Activated CD8-positive, alpha-beta memory T cell treated with anti-CD3 and anti-CD28 coated beads, Interleukin-2, amount 10 ng/mL, durations not matched to agents 7 days and 5 days (primary cell): ENCODE measurements at regions not wholly inside any gene's neighbourhood (a gene's known extent, or its start where the extent isn't known, plus 50 kb on each side); places are given as distances from the start of the nearest gene placed in this dataset.
"Not testable (repeated sequence)": the region's sequence is repeated elsewhere in the genome, so short reads cannot be mapped to it uniquely, and the experiment has no call there.

Experiments used
- ATAC-seq: fragments of 150-1000 bp; cut with Tn5 transposase; one replicate; pipeline ENCODE4 v1.10.0; 2021; ENCODE audit warnings: moderate library complexity
- CTCF ChIA-PET: fragments of 350-600 bp; sonication (Branson Sonifier 250); formaldehyde crosslinking; loops from one replicate; lab custom pipeline; 2021; ENCODE audit warnings: antibody characterized with exemption; lab: Charles Lee
- DNase-seq: peaks from one replicate; pipeline ENCODE4 v3.0.0-alpha.2; 2020
- H3K27ac Mint-ChIP-seq: one replicate; pipeline ENCODE4 v1.8.0; 2021; ENCODE audit warnings: mild to moderate bottlenecking, mixed read lengths
- H3K27me3 Mint-ChIP-seq: one replicate; pipeline ENCODE4 v1.8.0; 2021; ENCODE audit warnings: mixed read lengths
- H3K36me3 Mint-ChIP-seq: one replicate; pipeline ENCODE4 v1.8.0; 2021; ENCODE audit warnings: mild to moderate bottlenecking, mixed read lengths
- H3K4me1 Mint-ChIP-seq: one replicate; pipeline ENCODE4 v1.8.0; 2021; ENCODE audit warnings: mixed read lengths
- H3K4me3 Mint-ChIP-seq: one replicate; pipeline ENCODE4 v1.8.0; 2021; ENCODE audit warnings: mild to moderate bottlenecking, moderate library complexity, mixed read lengths
- H3K9me3 Mint-ChIP-seq: one replicate; pipeline ENCODE4 v1.8.0; 2022; ENCODE audit warnings: low read depth, mixed read lengths

GRCh38 chr9:100785946-100786345, 208.1 kb downstream of the CAVIN4 start:
- no peaks in the 10 kb centered on the region for H3K27me3 Mint-ChIP-seq
- ATAC-seq, result no peak
- no peak for DNase-seq
- H3K27ac Mint-ChIP-seq, result no peak overlapping the region
- CTCF ChIA-PET, result no interaction called here
- no peak overlapping the region for H3K4me3 Mint-ChIP-seq
- H3K4me1 Mint-ChIP-seq, result no peaks in the 10 kb centered on the region
- no peaks in the 10 kb centered on the region for H3K36me3 Mint-ChIP-seq
- peaks cover 2% of the 10 kb centered on the region for H3K9me3 Mint-ChIP-seq

GRCh38 chr9:100794738-100795269, 216.9 kb downstream of the CAVIN4 start:
- DNase-seq, result no peak
- CTCF ChIA-PET, result no interaction called here
- H3K36me3 Mint-ChIP-seq, result no peaks in the 10 kb centered on the region
- H3K27me3 Mint-ChIP-seq, result no peaks in the 10 kb centered on the region
- no peak overlapping the region for H3K4me3 Mint-ChIP-seq
- no peak overlapping the region for H3K27ac Mint-ChIP-seq
- ATAC-seq, result no peak
- H3K9me3 Mint-ChIP-seq, result peaks cover 2% of the 10 kb centered on the region
- H3K4me1 Mint-ChIP-seq, result no peaks in the 10 kb centered on the region

- DNase-seq (no peak), ATAC-seq (no peak)
- no peak overlapping the region for H3K4me3 Mint-ChIP-seq
- CTCF ChIA-PET, result no interaction called here
- no peaks in the 10 kb centered on the region for H3K27me3 Mint-ChIP-seq
- H3K36me3 Mint-ChIP-seq, result no peaks in the 10 kb centered on the region
- H3K4me1 Mint-ChIP-seq, result no peaks in the 10 kb centered on the region
- H3K27ac Mint-ChIP-seq, result no peak overlapping the region
- no peaks in the 10 kb centered on the region for H3K9me3 Mint-ChIP-seq
Observed at GRCh38 chr9:100803956-100804355, 224.6 kb upstream of the PLPPR1 start.

GRCh38 chr9:100811643-100812042, 216.9 kb upstream of the PLPPR1 start:
- ATAC-seq, result no peak
- CTCF ChIA-PET, result no interaction called here
- Mint-ChIP-seq H3K4me3 (no peak overlapping the region), H3K36me3 (no peaks in the 10 kb centered on the region), H3K9me3 (peaks cover 5% of the 10 kb centered on the region), H3K27ac (no peak overlapping the region), H3K4me1 (no peaks in the 10 kb centered on the region), H3K27me3 (no peaks in the 10 kb centered on the region)
- DNase-seq, result no peak

GRCh38 chr9:100813871-100814270, 214.7 kb upstream of the PLPPR1 start:
- H3K4me3 Mint-ChIP-seq, result no peak overlapping the region
- ATAC-seq, result no peak
- H3K4me1 Mint-ChIP-seq, result no peaks in the 10 kb centered on the region
- CTCF ChIA-PET, result no interaction called here
- H3K9me3 Mint-ChIP-seq, result peaks cover 5% of the 10 kb centered on the region
- no peaks in the 10 kb centered on the region for H3K36me3 Mint-ChIP-seq
- no peak for DNase-seq
- H3K27me3 Mint-ChIP-seq, result no peaks in the 10 kb centered on the region
- H3K27ac Mint-ChIP-seq, result no peak overlapping the region

- no peak for ATAC-seq
- Mint-ChIP-seq H3K27me3 (no peaks in the 10 kb centered on the region), H3K9me3 (peaks cover 2% of the 10 kb centered on the region)
Observed at GRCh38 chr9:100819980-100820379, 208.5 kb upstream of the PLPPR1 start.

GRCh38 chr9:100833035-100833434, 195.5 kb upstream of the PLPPR1 start:
- H3K9me3 Mint-ChIP-seq, DNase-seq, H3K4me3 Mint-ChIP-seq, H3K36me3 Mint-ChIP-seq, H3K27ac Mint-ChIP-seq, ATAC-seq, H3K4me1 Mint-ChIP-seq, H3K27me3 Mint-ChIP-seq, CTCF ChIA-PET: not testable (repeated sequence)

More at GRCh38 chr9:100819980-100820379, 208.5 kb upstream of the PLPPR1 start:
- no peak overlapping the region for H3K4me3 Mint-ChIP-seq
- H3K27ac Mint-ChIP-seq, result no peak overlapping the region
- no peaks in the 10 kb centered on the region for H3K4me1 Mint-ChIP-seq
- H3K36me3 Mint-ChIP-seq, result no peaks in the 10 kb centered on the region
- no peak for DNase-seq
- CTCF ChIA-PET, result no interaction called here

GRCh38 chr9:100838857-100839256, 189.7 kb upstream of the PLPPR1 start:
- Mint-ChIP-seq H3K27ac (no peak overlapping the region), H3K4me1 (no peaks in the 10 kb centered on the region), H3K9me3 (no peaks in the 10 kb centered on the region), H3K36me3 (no peaks in the 10 kb centered on the region), H3K27me3 (no peaks in the 10 kb centered on the region), H3K4me3 (no peak overlapping the region)
- CTCF ChIA-PET, result no interaction called here
- no peak for DNase-seq
- ATAC-seq, result no peak

GRCh38 chr9:100848726-100849125, 179.8 kb upstream of the PLPPR1 start:
- H3K4me3 Mint-ChIP-seq, result no peak overlapping the region
- no peak overlapping the region for H3K27ac Mint-ChIP-seq
- H3K27me3 Mint-ChIP-seq, result no peaks in the 10 kb centered on the region
- no peaks in the 10 kb centered on the region for H3K9me3 Mint-ChIP-seq
- DNase-seq, result no peak
- CTCF ChIA-PET, result no interaction called here
- H3K4me1 Mint-ChIP-seq, result no peaks in the 10 kb centered on the region
- no peak for ATAC-seq
- no peaks in the 10 kb centered on the region for H3K36me3 Mint-ChIP-seq

GRCh38 chr9:100852088-100852487, 176.4 kb upstream of the PLPPR1 start:
- Mint-ChIP-seq H3K4me3 (no peak overlapping the region), H3K27me3 (no peaks in the 10 kb centered on the region), H3K27ac (no peak overlapping the region), H3K9me3 (no peaks in the 10 kb centered on the region), H3K36me3 (no peaks in the 10 kb centered on the region), H3K4me1 (no peaks in the 10 kb centered on the region)
- ATAC-seq (no peak), DNase-seq (no peak)
- CTCF ChIA-PET, result no interaction called here

GRCh38 chr9:100856238-100856637, 172.3 kb upstream of the PLPPR1 start:
- ATAC-seq, result no peak
- Mint-ChIP-seq H3K4me1 (no peaks in the 10 kb centered on the region), H3K27ac (no peak overlapping the region), H3K27me3 (no peaks in the 10 kb centered on the region), H3K36me3 (no peaks in the 10 kb centered on the region), H3K4me3 (no peak overlapping the region), H3K9me3 (no peaks in the 10 kb centered on the region)
- no peak for DNase-seq
- CTCF ChIA-PET, result no interaction called here

- no peak overlapping the region for H3K27ac Mint-ChIP-seq
- CTCF ChIA-PET, result no interaction called here
- H3K4me3 Mint-ChIP-seq, result no peak overlapping the region
- H3K9me3 Mint-ChIP-seq, result peaks cover 4% of the 10 kb centered on the region
- no peaks in the 10 kb centered on the region for H3K36me3 Mint-ChIP-seq
- ATAC-seq, result no peak
- no peak for DNase-seq
- H3K27me3 Mint-ChIP-seq, result no peaks in the 10 kb centered on the region
- no peaks in the 10 kb centered on the region for H3K4me1 Mint-ChIP-seq
Observed at GRCh38 chr9:100865111-100865510, 163.4 kb upstream of the PLPPR1 start.

GRCh38 chr9:100865648-100866047, 162.9 kb upstream of the PLPPR1 start:
- no peaks in the 10 kb centered on the region for H3K4me1 Mint-ChIP-seq
- no peaks in the 10 kb centered on the region for H3K36me3 Mint-ChIP-seq
- ATAC-seq, result no peak
- no peak for DNase-seq
- H3K4me3 Mint-ChIP-seq, result no peak overlapping the region
- H3K9me3 Mint-ChIP-seq, result peaks cover 4% of the 10 kb centered on the region
- no peaks in the 10 kb centered on the region for H3K27me3 Mint-ChIP-seq
- CTCF ChIA-PET, result no interaction called here
- H3K27ac Mint-ChIP-seq, result no peak overlapping the region

GRCh38 chr9:100869326-100869725, 159.2 kb upstream of the PLPPR1 start:
- CTCF ChIA-PET, result no interaction called here
- no peaks in the 10 kb centered on the region for H3K4me1 Mint-ChIP-seq
- no peaks in the 10 kb centered on the region for H3K36me3 Mint-ChIP-seq
- no peak for ATAC-seq
- H3K27me3 Mint-ChIP-seq, result no peaks in the 10 kb centered on the region
- H3K4me3 Mint-ChIP-seq, result no peak overlapping the region
- H3K9me3 Mint-ChIP-seq, result no peaks in the 10 kb centered on the region
- no peak overlapping the region for H3K27ac Mint-ChIP-seq
- DNase-seq, result no peak

GRCh38 chr9:100879884-100880283, 148.6 kb upstream of the PLPPR1 start:
- no peak for DNase-seq

More at GRCh38 chr9:100879884-100880283, 148.6 kb upstream of the PLPPR1 start:
- CTCF ChIA-PET, result no interaction called here
- H3K4me1 Mint-ChIP-seq, result no peaks in the 10 kb centered on the region
- ATAC-seq, result no peak
- no peaks in the 10 kb centered on the region for H3K9me3 Mint-ChIP-seq
- H3K4me3 Mint-ChIP-seq, result no peak overlapping the region
- H3K27ac Mint-ChIP-seq, result no peak overlapping the region
- no peaks in the 10 kb centered on the region for H3K27me3 Mint-ChIP-seq
- no peaks in the 10 kb centered on the region for H3K36me3 Mint-ChIP-seq
